ENCODE measurements at regions not wholly inside any gene's neighbourhood (a gene's known extent, or its start where the extent isn't known, plus 50 kb on each side); places are given as distances from the start of the nearest gene placed in this dataset.

DNA sequence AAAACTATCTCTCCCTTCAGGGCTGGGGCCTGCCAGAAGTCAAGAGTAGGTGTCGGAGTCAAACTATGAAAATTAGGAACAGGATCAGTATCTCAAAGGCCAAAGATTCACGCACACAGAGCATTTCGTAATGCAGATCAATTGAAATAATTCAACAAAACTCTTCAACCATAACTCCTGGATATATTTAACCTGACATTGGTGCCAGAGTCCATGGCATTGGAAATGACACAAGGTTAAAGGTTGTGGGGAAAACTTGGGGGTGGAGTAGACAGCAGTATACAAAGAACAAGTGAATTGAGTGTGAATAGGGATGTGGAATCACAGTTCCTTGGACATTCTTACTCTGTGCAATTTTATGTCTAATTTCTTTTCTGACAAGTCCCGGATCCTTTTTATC lies 788.0 kb upstream of the GYPC start:
- no peaks in the 10 kb centered on the region for H3K9me3 ChIP-seq (ENCODE audit: control insufficient read depth, insufficient read depth, low read depth, low read length)
- H3K79me2 ChIP-seq (ENCODE audit: control insufficient read depth, insufficient read depth, low read length): no peaks in the 10 kb centered on the region
- no peaks in the 10 kb centered on the region for H3K4me1 ChIP-seq (ENCODE audit: control insufficient read depth, extremely low read depth, insufficient read depth, low read length)
- H3K36me3 ChIP-seq (ENCODE audit: control insufficient read depth, insufficient read depth, low read length): no peaks in the 10 kb centered on the region
- H4K20me1 ChIP-seq (ENCODE audit: control insufficient read depth, extremely low read depth, insufficient read depth, low read length): no peaks in the 10 kb centered on the region
- TF ChIP-seq CTCF (conservative IDR thresholded peaks at IDR 0.05 in 1 of 2, IDR thresholded peaks at IDR 0.05 in 1 of 2; ENCODE audit: low read depth in 1 of 2, low read length in 2 of 2) (no peak), EZH2 (IDR thresholded peaks at IDR 0.05; ENCODE audit: low read length, missing control alignments) (no peak)
- no peak overlapping the region for H3K4me3 ChIP-seq (replicated peaks in 1 of 4; ENCODE audit: control extremely low read depth in 1 of 4, insufficient read depth in 1 of 4, low read depth in 3 of 4, low read length in 4 of 4)
- no peak overlapping the region for H3K27ac ChIP-seq (ENCODE audit: insufficient read depth, low read length)
- DNase-seq (ENCODE audit: low read depth in 2 of 2): no peak
- H2AFZ ChIP-seq (ENCODE audit: low read length): no peak overlapping the region
- H3K27me3 ChIP-seq (ENCODE audit: control insufficient read depth, insufficient read depth, low read length): no peaks in the 10 kb centered on the region
- H3K9ac ChIP-seq (ENCODE audit: insufficient read depth, low read length): no peak overlapping the region
- H3K4me2 ChIP-seq (ENCODE audit: extremely low read depth, insufficient read depth, low read length): no peak overlapping the region

DNA sequence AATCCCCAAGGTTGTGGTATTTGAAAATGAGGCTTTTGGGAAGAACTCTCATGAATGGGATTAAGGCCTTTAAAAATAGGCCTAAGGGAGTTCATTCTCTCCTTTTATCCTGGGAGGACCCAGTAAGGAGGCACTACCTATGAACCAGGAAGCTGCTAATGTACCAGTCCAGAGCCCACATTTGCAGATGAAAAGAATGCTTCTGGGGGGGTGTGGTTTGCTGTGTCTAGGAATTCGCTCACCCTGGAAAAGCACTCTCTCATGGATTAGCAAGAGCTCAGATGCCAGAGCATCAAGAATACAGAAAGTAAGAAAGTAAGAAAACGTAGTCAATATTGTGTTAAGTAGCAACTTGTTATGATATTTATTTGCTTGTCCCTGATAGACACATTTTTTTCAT lies 785.7 kb upstream of the GYPC start:
- Histone ChIP-seq H3K4me3 (replicated peaks in 1 of 4; ENCODE audit: control extremely low read depth in 1 of 4, insufficient read depth in 1 of 4, low read depth in 3 of 4, low read length in 4 of 4) (no peak overlapping the region), H3K9ac (ENCODE audit: insufficient read depth, low read length) (no peak overlapping the region), H3K27me3 (ENCODE audit: control insufficient read depth, insufficient read depth, low read length) (no peaks in the 10 kb centered on the region), H3K4me2 (ENCODE audit: extremely low read depth, insufficient read depth, low read length) (no peak overlapping the region), H3K27ac (ENCODE audit: insufficient read depth, low read length) (no peak overlapping the region), H4K20me1 (ENCODE audit: control insufficient read depth, extremely low read depth, insufficient read depth, low read length) (no peaks in the 10 kb centered on the region), H3K79me2 (ENCODE audit: control insufficient read depth, insufficient read depth, low read length) (no peaks in the 10 kb centered on the region), H3K9me3 (ENCODE audit: control insufficient read depth, insufficient read depth, low read depth, low read length) (no peaks in the 10 kb centered on the region), H3K36me3 (ENCODE audit: control insufficient read depth, insufficient read depth, low read length) (no peaks in the 10 kb centered on the region), H3K4me1 (ENCODE audit: control insufficient read depth, extremely low read depth, insufficient read depth, low read length) (no peaks in the 10 kb centered on the region), H2AFZ (ENCODE audit: low read length) (no peak overlapping the region)
- TF ChIP-seq CTCF (conservative IDR thresholded peaks at IDR 0.05 in 1 of 2, IDR thresholded peaks at IDR 0.05 in 1 of 2; ENCODE audit: low read depth in 1 of 2, low read length in 2 of 2) (no peak), EZH2 (IDR thresholded peaks at IDR 0.05; ENCODE audit: low read length, missing control alignments) (no peak)
- no peak for DNase-seq (ENCODE audit: low read depth in 2 of 2)

DNA sequence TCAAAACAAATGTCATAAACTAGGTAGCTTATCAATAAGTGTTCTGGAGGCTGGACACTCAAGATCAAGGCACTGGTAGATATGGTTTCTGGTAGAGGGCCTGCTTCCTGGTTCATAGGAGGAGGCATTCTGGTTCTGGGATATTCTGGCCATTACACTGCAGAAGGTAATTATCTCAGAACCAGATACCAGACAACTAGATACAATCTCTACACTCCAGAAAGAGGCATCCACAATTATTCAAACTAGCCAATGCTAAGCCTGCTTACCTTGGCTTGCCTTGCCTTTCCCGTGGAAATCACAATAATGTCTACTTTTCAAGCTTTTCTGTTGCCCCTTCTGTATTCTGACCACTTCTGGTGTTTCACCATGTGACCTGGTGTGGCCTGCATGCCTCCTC lies 785.2 kb upstream of the GYPC start:
- Histone ChIP-seq H3K27ac (ENCODE audit: insufficient read depth, low read length) (no peak overlapping the region), H3K4me3 (replicated peaks in 1 of 4; ENCODE audit: control extremely low read depth in 1 of 4, insufficient read depth in 1 of 4, low read depth in 3 of 4, low read length in 4 of 4) (no peak overlapping the region), H4K20me1 (ENCODE audit: control insufficient read depth, extremely low read depth, insufficient read depth, low read length) (no peaks in the 10 kb centered on the region), H3K9ac (ENCODE audit: insufficient read depth, low read length) (no peak overlapping the region), H3K4me1 (ENCODE audit: control insufficient read depth, extremely low read depth, insufficient read depth, low read length) (no peaks in the 10 kb centered on the region), H3K4me2 (ENCODE audit: extremely low read depth, insufficient read depth, low read length) (no peak overlapping the region), H3K9me3 (ENCODE audit: control insufficient read depth, insufficient read depth, low read depth, low read length) (no peaks in the 10 kb centered on the region), H3K36me3 (ENCODE audit: control insufficient read depth, insufficient read depth, low read length) (no peaks in the 10 kb centered on the region), H3K79me2 (ENCODE audit: control insufficient read depth, insufficient read depth, low read length) (no peaks in the 10 kb centered on the region), H2AFZ (ENCODE audit: low read length) (no peak overlapping the region), H3K27me3 (ENCODE audit: control insufficient read depth, insufficient read depth, low read length) (no peaks in the 10 kb centered on the region)
- no peak for TF ChIP-seq CTCF (conservative IDR thresholded peaks at IDR 0.05 in 1 of 2, IDR thresholded peaks at IDR 0.05 in 1 of 2; ENCODE audit: low read depth in 1 of 2, low read length in 2 of 2)
- TF ChIP-seq EZH2 (IDR thresholded peaks at IDR 0.05; ENCODE audit: low read length, missing control alignments): no peak
- no peak for DNase-seq (ENCODE audit: low read depth in 2 of 2)

All from fibroblast of lung (primary cell).